Activated CD4-positive, alpha-beta memory T cell treated with anti-CD3 and anti-CD28 coated beads for 36 hours (primary cell): ENCODE measurements at regions not wholly inside any gene's neighbourhood (a gene's known extent, or its start where the extent isn't known, plus 50 kb on each side); places are given as distances from the start of the nearest gene placed in this dataset.
"Not testable (repeated sequence)": the region's sequence is repeated elsewhere in the genome, so short reads cannot be mapped to it uniquely, and the experiment has no call there.

Experiments
- CTCF ChIA-PET: fragments of 350-600 bp; sonication (Branson Sonifier 250); formaldehyde crosslinking; loops from one replicate; lab custom pipeline; 2021; ENCODE audit warnings: antibody characterized with exemption, inconsistent platforms; lab: Charles Lee
- POLR2A ChIA-PET: fragments of 350-600 bp; sonication (Branson Sonifier 250); formaldehyde crosslinking; loops from one replicate; lab custom pipeline; 2021; ENCODE audit warnings: antibody characterized with exemption; lab: Charles Lee
- DNase-seq: peaks from one replicate; pipeline ENCODE4 v3.0.0-alpha.2; 2020
- H3K27ac Mint-ChIP-seq: one replicate; pipeline ENCODE4 v1.8.0; 2021; ENCODE audit warnings: mixed read lengths
- H3K27me3 Mint-ChIP-seq: one replicate; pipeline ENCODE4 v1.8.0; 2021; ENCODE audit warnings: mixed read lengths
- H3K36me3 Mint-ChIP-seq: one replicate; pipeline ENCODE4 v1.8.0; 2021; ENCODE audit warnings: mixed read lengths
- H3K4me1 Mint-ChIP-seq: one replicate; pipeline ENCODE4 v1.8.0; 2021; ENCODE audit warnings: low read depth, mixed read lengths
- H3K4me3 Mint-ChIP-seq: one replicate; pipeline ENCODE4 v1.8.0; 2021; ENCODE audit warnings: mild to moderate bottlenecking, mixed read lengths
- H3K9me3 Mint-ChIP-seq: one replicate; pipeline ENCODE4 v1.8.0; 2021; ENCODE audit warnings: mixed read lengths
- intact Hi-C: fragments of 100-400 bp; cut with micrococcal nuclease; formaldehyde crosslinking; loops from one replicate; pipeline ENCODE4 v1.15.1; 2023

DNA sequence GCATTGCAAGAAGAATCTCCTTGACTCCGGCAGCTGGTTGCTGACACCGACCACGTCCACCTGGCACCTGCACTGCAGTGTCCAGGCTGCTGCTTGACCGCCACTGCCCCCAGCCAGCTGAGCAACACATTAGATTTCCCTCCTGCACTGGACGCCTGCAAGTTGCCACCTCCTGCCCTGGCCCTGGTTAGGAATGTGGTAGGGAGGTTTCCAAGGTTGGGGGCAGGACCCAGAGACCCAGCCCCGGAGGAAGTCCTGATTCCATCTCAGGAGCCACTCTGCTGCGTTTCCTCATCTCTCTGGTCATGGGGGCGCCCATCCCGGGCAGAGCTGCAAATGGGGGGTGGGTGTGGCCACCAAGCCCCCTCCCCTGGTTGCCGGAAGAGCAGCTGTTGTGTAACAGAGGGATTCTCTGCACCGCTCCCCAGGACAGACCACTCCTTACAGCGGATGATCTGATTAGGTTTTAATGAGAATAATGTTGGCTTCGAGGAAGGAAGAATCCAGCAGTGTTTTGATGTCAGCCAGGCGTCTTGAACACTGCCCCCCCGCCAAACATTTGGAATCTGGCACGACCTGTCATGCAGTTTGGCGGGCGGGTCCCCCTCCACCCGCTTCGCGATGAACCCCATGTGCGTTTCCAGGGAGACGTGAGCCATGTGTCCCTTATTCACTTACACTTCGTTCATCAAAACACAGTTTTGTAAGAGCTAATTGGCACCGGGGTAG is 205.1 kb downstream of the NPIPB11 start:
- POLR2A ChIA-PET, H3K4me3 Mint-ChIP-seq, H3K9me3 Mint-ChIP-seq, CTCF ChIA-PET, H3K27me3 Mint-ChIP-seq, intact Hi-C loops, H3K27ac Mint-ChIP-seq, H3K4me1 Mint-ChIP-seq, DNase-seq: not testable (repeated sequence)
- peaks cover 19% of the 10 kb centered on the region for H3K36me3 Mint-ChIP-seq

DNA sequence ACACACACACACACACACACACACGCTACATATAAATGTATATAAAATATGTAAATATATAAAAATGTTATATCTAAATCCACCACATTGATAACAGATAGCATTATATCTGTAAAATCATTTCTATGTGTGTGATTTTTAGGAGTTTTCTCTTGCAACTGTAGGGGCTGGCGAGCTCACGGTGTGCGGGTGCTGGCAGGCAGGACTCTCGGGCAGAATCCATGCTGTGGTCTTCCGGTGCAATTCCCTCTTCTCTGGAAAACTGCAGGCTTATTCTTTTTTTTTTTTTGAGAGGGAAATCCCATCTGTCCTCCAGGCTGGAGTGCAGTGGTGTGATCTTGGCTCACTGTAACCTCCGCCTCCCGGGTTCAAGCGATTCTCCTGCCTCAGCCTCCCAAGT is 205.8 kb downstream of the NPIPB11 start:
- H3K27me3 Mint-ChIP-seq: not testable (repeated sequence)

DNA sequence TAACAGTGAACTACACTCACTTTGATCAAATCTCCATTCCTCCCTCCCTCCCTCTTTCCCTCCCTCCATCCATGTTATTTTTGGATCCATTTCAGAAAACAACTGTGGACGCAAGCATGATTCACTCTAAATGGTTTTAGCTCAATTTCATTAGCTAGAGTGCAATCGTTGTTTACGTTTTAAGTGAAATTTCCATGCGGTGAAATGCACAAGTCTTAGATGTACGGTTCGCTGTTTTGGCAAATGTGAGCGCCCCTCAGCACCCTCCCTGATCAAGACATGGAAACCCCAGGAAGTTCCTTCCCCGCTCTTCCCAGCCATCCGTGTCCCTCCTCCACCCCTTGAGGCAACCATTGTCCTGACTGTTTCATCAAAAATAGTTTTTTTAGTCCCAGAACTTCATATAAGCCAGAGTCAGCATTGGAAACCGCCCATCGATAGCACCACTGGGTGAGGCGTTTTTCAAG is 206.3 kb downstream of the NPIPB11 start:
- CTCF ChIA-PET, DNase-seq, H3K27ac Mint-ChIP-seq, H3K9me3 Mint-ChIP-seq, intact Hi-C loops, H3K4me1 Mint-ChIP-seq, H3K27me3 Mint-ChIP-seq, H3K4me3 Mint-ChIP-seq, POLR2A ChIA-PET: not testable (repeated sequence)
- H3K36me3 Mint-ChIP-seq: peaks cover 11% of the 10 kb centered on the region

More for the DNA sequence above, 205.8 kb downstream of the NPIPB11 start:
- DNase-seq, H3K4me1 Mint-ChIP-seq, CTCF ChIA-PET, H3K9me3 Mint-ChIP-seq, H3K27ac Mint-ChIP-seq, POLR2A ChIA-PET, intact Hi-C loops, H3K4me3 Mint-ChIP-seq: not testable (repeated sequence)
- H3K36me3 Mint-ChIP-seq: peaks cover 13% of the 10 kb centered on the region

DNA sequence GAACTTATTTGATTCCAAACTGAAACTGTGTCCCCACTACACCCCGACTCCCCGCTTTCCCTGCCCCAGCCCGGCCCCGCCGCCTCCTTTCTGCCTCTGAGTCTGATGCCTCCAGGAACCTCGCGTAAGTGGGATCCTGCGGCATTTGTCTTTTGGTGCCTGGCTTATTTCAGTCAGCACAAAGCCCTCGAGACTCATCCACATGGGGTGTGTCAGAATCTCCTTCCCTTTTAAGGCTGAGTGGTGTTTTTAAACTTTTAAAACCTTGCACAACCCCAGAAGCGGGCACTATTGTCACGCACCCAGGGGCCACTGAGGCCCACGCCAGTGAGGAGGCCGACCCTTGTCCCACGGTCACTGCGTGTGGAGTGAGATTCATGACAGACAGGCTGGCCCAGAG is 206.9 kb downstream of the NPIPB11 start:
- intact Hi-C loops, H3K36me3 Mint-ChIP-seq, H3K27me3 Mint-ChIP-seq, H3K27ac Mint-ChIP-seq, H3K4me1 Mint-ChIP-seq, CTCF ChIA-PET, H3K4me3 Mint-ChIP-seq, H3K9me3 Mint-ChIP-seq, POLR2A ChIA-PET, DNase-seq: not testable (repeated sequence)

DNA sequence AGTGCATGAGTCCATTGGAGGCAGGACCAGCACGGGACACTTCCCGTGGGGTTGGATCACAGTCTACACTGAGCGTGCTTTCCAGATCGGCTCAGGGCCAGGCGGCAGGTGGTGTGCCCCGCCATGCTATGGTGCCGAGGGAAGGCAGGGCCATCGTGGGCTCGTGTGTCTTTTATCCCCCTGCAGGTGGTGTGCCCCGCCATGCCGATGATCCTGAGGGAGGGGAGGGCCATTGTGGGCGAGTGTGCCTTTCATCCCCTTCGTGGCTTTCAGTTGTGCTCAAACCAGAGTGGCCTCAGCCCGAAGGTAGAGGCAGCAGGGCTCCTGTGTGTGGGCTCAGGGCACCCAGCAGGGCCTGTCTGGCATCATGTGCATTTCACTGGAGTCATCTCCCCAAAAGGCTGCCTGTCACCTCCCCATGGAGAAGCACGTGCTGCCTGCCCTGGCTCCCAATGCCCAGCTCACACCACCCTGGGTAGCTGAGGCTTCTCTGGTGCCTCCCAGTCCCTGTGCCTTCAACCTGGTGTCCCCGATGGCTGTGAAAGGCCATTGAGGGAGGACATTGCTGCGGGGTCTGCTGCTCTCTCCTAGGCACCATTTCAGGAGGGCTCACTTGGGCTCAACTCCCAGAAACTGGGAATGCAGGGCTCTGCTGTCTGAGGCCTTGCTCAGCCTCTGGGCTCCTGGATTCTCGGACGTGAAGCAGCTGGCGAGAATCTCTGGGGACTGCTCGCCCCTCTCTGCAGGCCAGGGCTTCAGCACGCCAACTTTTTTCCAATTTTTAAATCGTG is 207.6 kb downstream of the NPIPB11 start:
- ChIA-PET CTCF (no interaction called here), POLR2A (no interaction called here)
- H3K27me3 Mint-ChIP-seq: no peaks in the 10 kb centered on the region
- intact Hi-C loops: no loop called here
- DNase-seq: no peak
- H3K4me1 Mint-ChIP-seq: no peaks in the 10 kb centered on the region
- H3K4me3 Mint-ChIP-seq: no peak overlapping the region
- no peak overlapping the region for H3K27ac Mint-ChIP-seq
- peaks cover 5% of the 10 kb centered on the region for H3K36me3 Mint-ChIP-seq
- H3K9me3 Mint-ChIP-seq: no peaks in the 10 kb centered on the region

DNA sequence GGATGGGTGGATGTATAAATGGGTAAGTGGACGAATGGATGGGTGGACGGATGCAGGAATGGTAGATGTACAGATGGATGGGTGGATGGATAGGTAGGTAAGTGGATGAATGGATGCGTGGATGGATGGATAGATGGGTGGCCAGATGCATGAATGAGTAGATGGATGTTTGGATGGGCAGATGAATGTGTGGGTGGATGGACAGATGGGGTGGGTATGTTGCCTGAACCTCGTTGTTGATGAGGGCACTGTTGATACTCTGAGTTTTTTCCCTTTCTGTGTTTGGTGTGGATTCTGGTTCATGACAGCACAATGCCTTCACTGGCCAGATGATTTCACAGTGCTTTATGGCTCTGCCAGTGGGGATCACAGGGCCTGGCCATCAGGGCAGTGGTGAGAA is 208.3 kb downstream of the NPIPB11 start:
- ChIA-PET CTCF (no interaction called here), POLR2A (no interaction called here)
- no peaks in the 10 kb centered on the region for H3K4me1 Mint-ChIP-seq
- H3K27ac Mint-ChIP-seq: no peak overlapping the region
- DNase-seq: no peak
- peaks cover 7% of the 10 kb centered on the region for H3K36me3 Mint-ChIP-seq
- intact Hi-C loops: no loop called here
- H3K9me3 Mint-ChIP-seq: no peaks in the 10 kb centered on the region
- no peak overlapping the region for H3K4me3 Mint-ChIP-seq
- H3K27me3 Mint-ChIP-seq: no peaks in the 10 kb centered on the region

DNA sequence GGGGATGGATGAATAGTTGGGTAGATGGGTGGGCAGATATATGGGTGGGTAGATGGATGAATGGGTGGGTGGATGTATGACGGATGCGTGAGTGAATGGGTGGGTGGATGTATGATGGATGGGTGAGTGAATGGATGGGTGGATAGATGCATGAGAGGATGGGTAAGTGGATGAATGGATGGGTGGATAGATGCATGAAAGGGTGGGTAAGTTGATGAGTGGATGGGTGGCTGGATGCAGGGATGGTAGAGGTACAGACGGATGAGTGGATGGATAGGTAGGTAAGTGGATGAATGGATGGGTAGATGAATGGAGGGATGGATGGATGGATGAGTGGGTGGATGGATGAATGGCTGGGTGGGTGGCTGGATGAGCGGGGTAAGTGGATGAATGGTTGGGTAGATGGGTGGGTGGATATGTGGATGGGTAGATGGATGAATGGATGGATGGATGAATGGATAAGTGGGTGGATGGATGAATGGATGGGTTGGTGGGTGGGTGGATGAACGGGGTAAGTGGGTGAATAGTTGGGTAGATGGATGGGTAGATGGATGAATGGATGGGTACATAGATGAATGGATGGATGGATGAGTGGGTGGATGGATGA is 208.9 kb downstream of the NPIPB11 start:
- H3K4me3 Mint-ChIP-seq, H3K27me3 Mint-ChIP-seq, POLR2A ChIA-PET, DNase-seq, intact Hi-C loops, H3K27ac Mint-ChIP-seq, CTCF ChIA-PET, H3K36me3 Mint-ChIP-seq, H3K9me3 Mint-ChIP-seq, H3K4me1 Mint-ChIP-seq: not testable (repeated sequence)

DNA sequence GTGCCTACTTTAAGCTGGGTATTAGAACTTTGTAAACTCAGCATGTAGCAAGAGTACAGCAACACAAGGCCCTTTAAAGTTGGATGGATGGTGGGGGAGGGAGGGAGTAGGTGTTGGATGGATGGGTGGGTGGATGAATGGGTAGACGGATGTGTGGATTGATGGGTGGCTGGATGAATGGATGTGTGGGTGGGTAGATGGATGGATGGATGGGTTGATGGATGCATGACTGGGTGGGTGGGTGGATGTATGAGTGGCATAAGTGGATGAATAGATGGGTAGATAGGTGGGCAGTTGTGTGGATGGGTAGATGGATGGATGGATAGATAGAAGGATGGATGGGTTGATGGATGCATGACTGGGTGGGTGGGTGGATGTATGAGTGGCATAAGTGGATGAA is 209.8 kb downstream of the NPIPB11 start:
- DNase-seq, POLR2A ChIA-PET, H3K27me3 Mint-ChIP-seq, H3K4me3 Mint-ChIP-seq, H3K36me3 Mint-ChIP-seq, CTCF ChIA-PET, H3K27ac Mint-ChIP-seq, H3K4me1 Mint-ChIP-seq, H3K9me3 Mint-ChIP-seq, intact Hi-C loops: not testable (repeated sequence)

DNA sequence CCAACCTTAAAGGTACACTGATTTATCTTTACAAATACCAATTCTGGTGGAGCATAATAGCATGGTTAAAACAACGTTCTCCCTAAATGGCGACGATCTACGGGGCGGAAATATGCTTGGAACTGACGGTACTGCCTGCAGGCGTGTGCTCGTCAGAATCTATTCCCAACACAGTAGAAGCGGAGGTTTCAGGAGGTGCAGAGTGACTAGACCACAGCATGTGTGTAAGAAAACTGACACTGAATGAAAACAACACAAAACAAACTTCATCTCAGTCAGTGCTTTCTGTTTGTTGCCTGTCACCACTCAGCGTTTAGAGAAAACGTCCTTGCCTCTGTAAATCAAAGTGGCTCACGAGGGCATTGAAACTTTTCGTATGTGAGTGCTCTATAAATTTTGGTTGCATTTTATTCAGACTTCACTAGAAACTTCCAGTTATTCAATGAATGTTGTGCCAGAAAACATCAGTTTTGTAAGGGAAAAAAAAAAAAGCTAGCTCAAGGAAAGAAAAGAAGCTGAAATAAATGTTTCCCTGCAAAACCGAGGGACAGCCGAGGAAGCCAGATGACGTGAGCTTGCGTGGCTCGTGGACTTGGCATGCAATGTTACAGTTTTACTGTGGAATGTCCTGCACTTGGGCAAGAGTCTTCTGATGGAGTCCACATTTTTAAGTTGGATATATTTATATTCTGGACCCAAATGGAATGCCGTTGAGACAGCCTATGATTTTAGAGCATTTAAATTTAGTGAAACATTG is 210.4 kb downstream of the LAT start:
- H3K9me3 Mint-ChIP-seq, CTCF ChIA-PET, H3K4me3 Mint-ChIP-seq, H3K27ac Mint-ChIP-seq, H3K4me1 Mint-ChIP-seq, H3K36me3 Mint-ChIP-seq, POLR2A ChIA-PET, H3K27me3 Mint-ChIP-seq, DNase-seq, intact Hi-C loops: not testable (repeated sequence)

DNA sequence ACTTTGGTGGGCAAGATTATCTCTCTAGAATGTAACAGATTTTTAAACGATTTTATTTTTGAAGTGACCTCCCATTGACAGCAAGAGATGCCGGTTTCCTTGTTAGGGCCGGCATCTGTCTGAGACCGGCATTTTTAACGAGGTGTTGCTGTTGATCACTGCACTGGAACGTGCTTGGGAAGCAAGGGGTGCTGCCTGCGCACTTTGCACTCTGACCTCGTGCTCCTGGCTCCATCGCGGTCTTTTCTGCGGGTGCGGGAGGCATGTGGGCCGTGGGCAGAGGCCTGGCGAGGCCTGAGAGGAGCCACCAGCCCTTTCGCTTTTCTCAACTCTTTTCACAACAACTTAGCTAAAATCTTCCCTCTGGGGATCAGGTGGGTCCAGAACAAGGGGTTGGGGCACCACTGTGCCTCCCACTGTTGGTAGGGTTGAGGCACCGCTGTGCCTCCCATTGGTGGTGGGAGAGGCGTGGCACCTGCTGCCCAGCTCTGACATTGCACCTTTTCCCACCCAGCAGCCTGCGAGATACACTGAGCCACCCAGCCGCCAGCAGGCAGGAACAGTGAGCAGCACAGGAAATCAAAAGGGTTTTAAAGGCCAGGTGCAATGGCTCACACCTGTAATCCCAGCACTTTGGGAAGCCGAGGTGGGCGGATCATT is 209.5 kb downstream of the LAT start:
- CTCF ChIA-PET, intact Hi-C loops, H3K27me3 Mint-ChIP-seq, H3K4me3 Mint-ChIP-seq, H3K4me1 Mint-ChIP-seq, POLR2A ChIA-PET, H3K9me3 Mint-ChIP-seq, DNase-seq, H3K27ac Mint-ChIP-seq, H3K36me3 Mint-ChIP-seq: not testable (repeated sequence)

DNA sequence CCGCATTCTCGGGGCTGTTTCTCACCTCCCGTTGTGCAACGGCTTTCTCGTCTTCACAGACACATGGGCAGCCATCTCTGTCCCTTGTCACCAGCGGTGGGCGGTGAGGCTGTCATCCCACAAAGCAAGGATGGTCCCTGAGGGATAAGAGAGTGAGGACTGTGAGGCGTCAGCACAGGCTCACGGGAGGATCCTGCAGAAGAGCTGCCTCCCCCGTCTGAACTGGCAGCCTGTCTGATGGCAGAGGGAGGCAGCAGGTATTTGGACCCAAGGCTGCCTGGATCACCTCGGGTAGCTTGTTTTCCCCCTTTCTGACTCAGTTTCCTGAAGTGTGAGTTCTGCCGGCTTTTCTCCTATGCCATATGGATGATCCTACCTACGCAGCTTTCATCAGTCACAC is 208.8 kb downstream of the LAT start:
- H3K27ac Mint-ChIP-seq, H3K27me3 Mint-ChIP-seq, POLR2A ChIA-PET, H3K36me3 Mint-ChIP-seq, H3K4me3 Mint-ChIP-seq, CTCF ChIA-PET, H3K9me3 Mint-ChIP-seq, intact Hi-C loops, DNase-seq, H3K4me1 Mint-ChIP-seq: not testable (repeated sequence)

DNA sequence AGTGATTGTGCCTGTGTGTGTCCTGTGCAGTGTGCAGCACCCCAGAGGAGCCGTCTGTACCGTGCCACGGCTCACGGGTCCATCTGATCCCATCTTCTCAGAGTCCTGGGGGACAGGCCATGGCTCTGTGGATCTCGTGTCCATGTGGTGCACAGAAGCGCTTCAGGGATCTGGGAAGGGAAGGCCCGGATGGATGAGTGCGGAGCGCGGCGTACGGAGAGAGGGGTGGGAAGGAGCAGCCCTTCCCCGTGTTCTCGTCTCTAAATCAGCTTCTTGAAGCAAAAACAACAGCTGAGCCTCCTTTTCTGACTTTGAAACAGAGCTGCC is 208.4 kb downstream of the LAT start:
- H3K4me3 Mint-ChIP-seq, H3K36me3 Mint-ChIP-seq, CTCF ChIA-PET, H3K4me1 Mint-ChIP-seq, DNase-seq, H3K27me3 Mint-ChIP-seq, intact Hi-C loops, H3K9me3 Mint-ChIP-seq, H3K27ac Mint-ChIP-seq, POLR2A ChIA-PET: not testable (repeated sequence)
